SK-N-SH (cell line): ENCODE measurements at regions not wholly inside any gene's neighbourhood (a gene's known extent, or its start where the extent isn't known, plus 50 kb on each side); places are given as distances from the start of the nearest gene placed in this dataset.

Experiments
- CHD2 ChIP-seq: fragments of 150-350 bp; IDR thresholded peaks from 2 replicates; pipeline ENCODE4 v1.6.1; 2018; ENCODE audit warnings: low read length; ENCODE audit not compliant: partially characterized antibody
- CTCF ChIP-seq: fragments of 200-600 bp; sonication (generic); IDR thresholded peaks from 2 replicates; pipeline ENCODE4 v1.6.1; 2017; ENCODE audit warnings: antibody characterized with exemption, mild to moderate bottlenecking, moderate library complexity
- EZH2phosphoT487 ChIP-seq: fragments of 200-600 bp; sonication (generic); IDR thresholded peaks from 2 replicates; pipeline ENCODE4 v1.6.1; 2017; ENCODE audit warnings: low read depth, mixed run types, mild to moderate bottlenecking, antibody characterized with exemption, moderate library complexity, borderline replicate concordance
- GABPA ChIP-seq: IDR thresholded peaks from 2 replicates; pipeline ENCODE4 v1.4.0; 2012; ENCODE audit warnings: low read depth, mild to moderate bottlenecking
- JUND ChIP-seq: IDR thresholded peaks from 2 replicates; pipeline ENCODE4 v1.4.0; 2012
- MEF2A ChIP-seq: IDR thresholded peaks from 2 replicates; pipeline ENCODE4 v1.4.0; 2012; ENCODE audit warnings: low read depth, borderline replicate concordance
- NFIC ChIP-seq: IDR thresholded peaks from 2 replicates; pipeline ENCODE4 v1.4.0; 2012; ENCODE audit warnings: borderline replicate concordance
- ZBTB33 ChIP-seq: IDR thresholded peaks from 2 replicates; pipeline ENCODE4 v1.4.0; 2012; ENCODE audit warnings: low read depth, borderline replicate concordance

GRCh38 chrX:10367406-10367805 is 210.6 kb downstream of the CLCN4 start:
- no peak for TF ChIP-seq NFIC
- no peak for TF ChIP-seq CTCF
- no peak for TF ChIP-seq ZBTB33
- TF ChIP-seq MEF2A: no peak
- no peak for TF ChIP-seq JUND
- no peak for TF ChIP-seq GABPA
- TF ChIP-seq CHD2: no peak
- no peak for TF ChIP-seq EZH2phosphoT487
